ENCODE measurements at regions not wholly inside any gene's neighbourhood (a gene's known extent, or its start where the extent isn't known, plus 50 kb on each side); places are given as distances from the start of the nearest gene placed in this dataset.

- DNase-seq (ENCODE audit: extremely low read depth in 1 of 2, low read depth in 1 of 2): no peak
These were observed 203.0 kb upstream of the CD96 start for GRCh38 chr3:111339017-111339416.

GRCh38 chr3:111351334-111351733 lies 190.7 kb upstream of the CD96 start:
- no peak for DNase-seq (ENCODE audit: extremely low read depth in 1 of 2, low read depth in 1 of 2)

GRCh38 chr3:111352585-111352984 lies 189.4 kb upstream of the CD96 start:
- no peak for DNase-seq (ENCODE audit: extremely low read depth in 1 of 2, low read depth in 1 of 2)

GRCh38 chr3:111359261-111360030 lies 182.6 kb upstream of the CD96 start:
- DNase-seq (ENCODE audit: extremely low read depth in 1 of 2, low read depth in 1 of 2): no peak

GRCh38 chr3:111362381-111363009 lies 179.5 kb upstream of the CD96 start:
- DNase-seq (ENCODE audit: extremely low read depth in 1 of 2, low read depth in 1 of 2): no peak

GRCh38 chr3:111366515-111366914 lies 175.5 kb upstream of the CD96 start:
- DNase-seq (ENCODE audit: extremely low read depth in 1 of 2, low read depth in 1 of 2): no peak

- no peak for DNase-seq (ENCODE audit: extremely low read depth in 1 of 2, low read depth in 1 of 2)
These were observed 173.9 kb upstream of the CD96 start for GRCh38 chr3:111368056-111368455.

- DNase-seq (ENCODE audit: extremely low read depth in 1 of 2, low read depth in 1 of 2): no peak
These were observed 172.0 kb upstream of the CD96 start for GRCh38 chr3:111369958-111370357.

- no peak for DNase-seq (ENCODE audit: extremely low read depth in 1 of 2, low read depth in 1 of 2)
These were observed 168.8 kb upstream of the CD96 start for GRCh38 chr3:111373239-111373638.

- DNase-seq (ENCODE audit: extremely low read depth in 1 of 2, low read depth in 1 of 2): no peak
These were observed 168.1 kb upstream of the CD96 start for GRCh38 chr3:111373861-111374260.

GRCh38 chr3:111385971-111386495 lies 156.0 kb upstream of the CD96 start:
- no peak for DNase-seq (ENCODE audit: extremely low read depth in 1 of 2, low read depth in 1 of 2)

GRCh38 chr3:111392894-111393398 lies 149.1 kb upstream of the CD96 start:
- DNase-seq (ENCODE audit: extremely low read depth in 1 of 2, low read depth in 1 of 2): peak; percentile 2 to 3

- no peak for DNase-seq (ENCODE audit: extremely low read depth in 1 of 2, low read depth in 1 of 2)
These were observed 129.3 kb upstream of the CD96 start for GRCh38 chr3:111412656-111413055.

GRCh38 chr3:111414531-111414930 lies 127.5 kb upstream of the CD96 start:
- no peak for DNase-seq (ENCODE audit: extremely low read depth in 1 of 2, low read depth in 1 of 2)

- no peak for DNase-seq (ENCODE audit: extremely low read depth in 1 of 2, low read depth in 1 of 2)
These were observed 127.0 kb upstream of the CD96 start for GRCh38 chr3:111415018-111415417.

- no peak for DNase-seq (ENCODE audit: extremely low read depth in 1 of 2, low read depth in 1 of 2)
These were observed 123.6 kb upstream of the CD96 start for GRCh38 chr3:111418391-111418790.

- DNase-seq (ENCODE audit: extremely low read depth in 1 of 2, low read depth in 1 of 2): no peak
These were observed 113.7 kb upstream of the CD96 start for GRCh38 chr3:111428301-111428700.

GRCh38 chr3:111434941-111435622 lies 106.9 kb upstream of the CD96 start:
- no peak for DNase-seq (ENCODE audit: extremely low read depth in 1 of 2, low read depth in 1 of 2)

GRCh38 chr3:111438283-111438682 lies 103.7 kb upstream of the CD96 start:
- no peak for DNase-seq (ENCODE audit: extremely low read depth in 1 of 2, low read depth in 1 of 2)

- DNase-seq (ENCODE audit: extremely low read depth in 1 of 2, low read depth in 1 of 2): no peak
These were observed 87.4 kb upstream of the CD96 start for GRCh38 chr3:111454551-111454950.

- DNase-seq (ENCODE audit: extremely low read depth in 1 of 2, low read depth in 1 of 2): no peak
These were observed 76.8 kb upstream of the CD96 start for GRCh38 chr3:111465081-111465670.
